ENCODE measurements at regions not wholly inside any gene's neighbourhood (a gene's known extent, or its start where the extent isn't known, plus 50 kb on each side); places are given as distances from the start of the nearest gene placed in this dataset.

- no peak for TF ChIP-seq POLR2AphosphoS5 (IDR thresholded peaks at IDR 0.05)
- TF ChIP-seq POLR2A (IDR thresholded peaks at IDR 0.05), result no peak
- no peak for TF ChIP-seq CTCF (IDR thresholded peaks at IDR 0.05)
- no peaks in the 10 kb centered on the region for H3K4me1 ChIP-seq
- intact Hi-C loops (cut with DNase I; ENCODE audit: low total_unique reads), result no loop called here
- no peaks in the 10 kb centered on the region for H3K9me3 ChIP-seq
- H3K36me3 ChIP-seq, result no peaks in the 10 kb centered on the region
- H3K27me3 ChIP-seq, result no peaks in the 10 kb centered on the region
- no peak overlapping the region for H3K4me3 ChIP-seq
- DNase-seq (ENCODE audit: low spot score in 2 of 2), result no peak
- no peak overlapping the region for H3K27ac ChIP-seq
These were observed 224.0 kb downstream of the PLOD2 start for GRCh38 chr3:145936971-145937370.

- H3K27me3 ChIP-seq, result no peaks in the 10 kb centered on the region
- H3K4me1 ChIP-seq, result no peaks in the 10 kb centered on the region
- H3K9me3 ChIP-seq, result no peaks in the 10 kb centered on the region
- intact Hi-C loops (cut with DNase I; ENCODE audit: low total_unique reads), result no loop called here
- no peak for DNase-seq (ENCODE audit: low spot score in 2 of 2)
- TF ChIP-seq CTCF (IDR thresholded peaks at IDR 0.05) (no peak), POLR2A (IDR thresholded peaks at IDR 0.05) (no peak), POLR2AphosphoS5 (IDR thresholded peaks at IDR 0.05) (no peak)
- no peaks in the 10 kb centered on the region for H3K36me3 ChIP-seq
- H3K4me3 ChIP-seq, result no peak overlapping the region
- no peak overlapping the region for H3K27ac ChIP-seq
These were observed 221.6 kb downstream of the PLOD2 start for GRCh38 chr3:145939431-145939830.

- H3K9me3 ChIP-seq, result no peaks in the 10 kb centered on the region
- no peak overlapping the region for H3K4me3 ChIP-seq
- H3K27me3 ChIP-seq, result no peaks in the 10 kb centered on the region
- intact Hi-C loops (cut with DNase I; ENCODE audit: low total_unique reads), result no loop called here
- no peaks in the 10 kb centered on the region for H3K4me1 ChIP-seq
- no peak overlapping the region for H3K27ac ChIP-seq
- DNase-seq (ENCODE audit: low spot score in 2 of 2), result no peak
- no peaks in the 10 kb centered on the region for H3K36me3 ChIP-seq
- TF ChIP-seq POLR2AphosphoS5 (IDR thresholded peaks at IDR 0.05), result no peak
- TF ChIP-seq CTCF (IDR thresholded peaks at IDR 0.05), result no peak
- no peak for TF ChIP-seq POLR2A (IDR thresholded peaks at IDR 0.05)
These were observed 218.9 kb downstream of the PLOD2 start for GRCh38 chr3:145942052-145942451.

GRCh38 chr3:145943952-145944351 lies 217.0 kb downstream of the PLOD2 start:
- Histone ChIP-seq H3K4me1 (no peaks in the 10 kb centered on the region), H3K4me3 (no peak overlapping the region), H3K36me3 (no peaks in the 10 kb centered on the region), H3K27me3 (no peaks in the 10 kb centered on the region), H3K9me3 (no peaks in the 10 kb centered on the region), H3K27ac (no peak overlapping the region)
- intact Hi-C loops (cut with DNase I; ENCODE audit: low total_unique reads), result no loop called here
- TF ChIP-seq CTCF (IDR thresholded peaks at IDR 0.05) (no peak), POLR2AphosphoS5 (IDR thresholded peaks at IDR 0.05) (no peak), POLR2A (IDR thresholded peaks at IDR 0.05) (no peak)
- no peak for DNase-seq (ENCODE audit: low spot score in 2 of 2)

- intact Hi-C loops (cut with DNase I; ENCODE audit: low total_unique reads), result no loop called here
These were observed 209.5 kb downstream of the PLOD2 start for GRCh38 chr3:145951441-145951840.

More at GRCh38 chr3:145951441-145951840, 209.5 kb downstream of the PLOD2 start:
- no peaks in the 10 kb centered on the region for H3K36me3 ChIP-seq
- no peak for TF ChIP-seq POLR2A (IDR thresholded peaks at IDR 0.05)
- no peak for TF ChIP-seq CTCF (IDR thresholded peaks at IDR 0.05)
- no peak for TF ChIP-seq POLR2AphosphoS5 (IDR thresholded peaks at IDR 0.05)
- H3K4me1 ChIP-seq, result no peaks in the 10 kb centered on the region
- no peaks in the 10 kb centered on the region for H3K9me3 ChIP-seq
- no peak overlapping the region for H3K4me3 ChIP-seq
- no peaks in the 10 kb centered on the region for H3K27me3 ChIP-seq
- no peak for DNase-seq (ENCODE audit: low spot score in 2 of 2)
- no peak overlapping the region for H3K27ac ChIP-seq

All from breast epithelium (tissue), 4 donors.